GM12878 (cell line): ENCODE measurements at regions not wholly inside any gene's neighbourhood (a gene's known extent, or its start where the extent isn't known, plus 50 kb on each side); places are given as distances from the start of the nearest gene placed in this dataset.

ENCODE experiments used
- ATAC-seq: fragments of 200-7000 bp; cut with Tn5 transposase; 3 replicates; pipeline ENCODE4 v1.9.1; 2020; ENCODE audit warnings: mild to moderate bottlenecking, moderate library complexity
- BruUV-seq: library from RNA; stranded (reverse); fragments of 400-500 nt; replicated peaks from 2 replicates; lab custom pipeline; 2021; lab: Mats Ljungman, UMichigan
- CTCF ChIA-PET: fragments of 300-600 bp; sonication (Branson Sonifier 250); formaldehyde crosslinking; extraction: SDS; loops from one replicate; lab custom pipeline; 2021; ENCODE audit warnings: inconsistent platforms; lab: Yijun Ruan, JAX
- POLR2A ChIA-PET: fragments of 350-600 bp; formaldehyde crosslinking; extraction: SDS; loops from one replicate; lab custom pipeline; 2021; ENCODE audit warnings: inconsistent platforms; lab: Charles Lee
- RAD21 ChIA-PET: fragments of 300-600 bp; sonication (Branson Sonifier 250); formaldehyde crosslinking; loops from one replicate; lab custom pipeline; 2023; ENCODE audit warnings: antibody characterized with exemption; ENCODE audit not compliant: unreplicated experiment; lab: Charles Lee
- SMC1A ChIA-PET: fragments of 300-600 bp; sonication (Branson Sonifier 250); formaldehyde crosslinking; loops from one replicate; lab custom pipeline; 2023; ENCODE audit not compliant: unreplicated experiment, uncharacterized antibody; lab: Charles Lee
- DNase-seq: peaks from one replicate; pipeline ENCODE4 v3.0.0-alpha.2; 2011; ENCODE audit warnings: low read depth, low spot score
- FAIRE-seq: peaks from 3 replicates; lab custom pipeline; 2011; peaks lifted over from hg19 to GRCh38; lab: Jason Lieb, UNC
- H2AFZ ChIP-seq: 2 replicates; pipeline ENCODE4 v1.6.0; 2011; ENCODE audit warnings: low read depth, low read length, control low read depth; ENCODE audit not compliant: control insufficient read depth
- H3K27ac ChIP-seq: 2 replicates; pipeline ENCODE4 v1.5.1; 2011; ENCODE audit warnings: control low read depth; ENCODE audit not compliant: control insufficient read depth, insufficient read depth
- H3K27me3 ChIP-seq, 2 experiments: replicated peaks in 1 of 2; 2 replicates each; pipeline versions ENCODE4 v1.6.0 to v1.6.1; 2011; ENCODE audit warnings: low read length in 1 of 2; ENCODE audit not compliant: control insufficient read depth in 2 of 2, insufficient read depth in 2 of 2
- H3K36me3 ChIP-seq, 2 experiments: 2 replicates each; pipeline ENCODE4 v1.5.1; 2011; ENCODE audit warnings: low read length in 1 of 2; ENCODE audit not compliant: control insufficient read depth in 2 of 2, insufficient read depth in 2 of 2
- H3K4me1 ChIP-seq: 2 replicates; pipeline ENCODE4 v1.6.1; 2011; ENCODE audit warnings: mild to moderate bottlenecking, low read length, moderate library complexity, mixed read lengths; ENCODE audit not compliant: control insufficient read depth, insufficient read depth
- H3K4me2 ChIP-seq: 2 replicates; pipeline ENCODE4 v1.6.0; 2011; ENCODE audit warnings: control low read depth; ENCODE audit not compliant: control insufficient read depth, insufficient read depth
- H3K4me3 ChIP-seq: fragments of 200-600 bp; sonication (generic); 2 replicates; pipeline ENCODE4 v1.5.1; 2016
- H3K79me2 ChIP-seq: 2 replicates; pipeline ENCODE4 v1.6.0; 2011; ENCODE audit warnings: low read length; ENCODE audit not compliant: control insufficient read depth, insufficient read depth
- H3K9ac ChIP-seq: 2 replicates; pipeline ENCODE4 v1.8.0; 2011; ENCODE audit warnings: low read length, control low read depth, mixed read lengths; ENCODE audit not compliant: control insufficient read depth, insufficient read depth
- H3K9me3 ChIP-seq: replicated peaks from 3 replicates; pipeline ENCODE4 v1.5.1; 2011; ENCODE audit warnings: mild to moderate bottlenecking, low read length; ENCODE audit not compliant: control insufficient read depth, insufficient read depth
- H4K20me1 ChIP-seq: 2 replicates; pipeline ENCODE4 v1.6.0; 2011; ENCODE audit not compliant: control insufficient read depth, insufficient read depth
- BACH1 ChIP-seq: fragments of 450-650 bp; IDR thresholded peaks from 2 replicates; pipeline ENCODE4 v1.6.1; 2017; ENCODE audit warnings: mild to moderate bottlenecking, borderline replicate concordance
- BHLHE40 ChIP-seq, 2 experiments: fragments of 450-650 bp in 1 of 2; IDR thresholded peaks; 2 replicates each; pipeline ENCODE4 v1.6.1; 2011 to 2017; ENCODE audit warnings: low read depth in 2 of 2, borderline replicate concordance in 1 of 2, improper control_type of control experiment in 1 of 2, low read length in 1 of 2, mild to moderate bottlenecking in 1 of 2
- CREM ChIP-seq: IDR thresholded peaks from 2 replicates; pipeline ENCODE4 v1.6.1; 2014; ENCODE audit warnings: antibody characterized with exemption, low read depth
- FOS ChIP-seq: IDR thresholded peaks from 3 replicates; pipeline ENCODE4 v1.6.1; 2011; ENCODE audit warnings: borderline replicate concordance; ENCODE audit not compliant: insufficient read length; ENCODE audit errors: extremely low read depth
- HDAC2 ChIP-seq: fragments of 200-600 bp; sonication (generic); IDR thresholded peaks from 2 replicates; pipeline ENCODE4 v1.6.1; 2017
- IKZF1 ChIP-seq: fragments of 450-650 bp; conservative IDR thresholded peaks from 2 replicates; pipeline ENCODE4 v1.6.1; 2017; ENCODE audit warnings: antibody characterized with exemption, mild to moderate bottlenecking
- KAT2A ChIP-seq: conservative IDR thresholded peaks from 2 replicates; pipeline ENCODE4 v1.6.1; 2011; ENCODE audit warnings: low read depth, low read length; ENCODE audit not compliant: control insufficient read depth
- NRF1 ChIP-seq: conservative IDR thresholded peaks from 2 replicates; pipeline ENCODE4 v1.6.1; 2011; ENCODE audit warnings: mild to moderate bottlenecking, low read depth, low read length, improper control_type of control experiment
- PAX8 ChIP-seq: fragments of 450-650 bp; IDR thresholded peaks from 2 replicates; pipeline ENCODE4 v1.6.1; 2017; ENCODE audit warnings: mild to moderate bottlenecking, moderate library complexity
- PML ChIP-seq: IDR thresholded peaks from 2 replicates; pipeline ENCODE4 v1.6.1; 2012; ENCODE audit warnings: low read length, inconsistent platforms
- RELA ChIP-seq: fragments of 450-650 bp; IDR thresholded peaks from 2 replicates; pipeline ENCODE4 v1.8.0; 2014; ENCODE audit warnings: borderline replicate concordance; ENCODE audit not compliant: partially characterized antibody
- RFX5 ChIP-seq: IDR thresholded peaks from 2 replicates; pipeline ENCODE4 v1.6.1; 2011; ENCODE audit warnings: low read depth, low read length, improper control_type of control experiment
- SIX5 ChIP-seq: IDR thresholded peaks from 2 replicates; pipeline ENCODE4 v1.6.1; 2011; ENCODE audit warnings: mild to moderate bottlenecking, low read depth, low read length, moderate library complexity; ENCODE audit not compliant: severe bottlenecking
- STAT1 ChIP-seq: fragments of 450-650 bp; conservative IDR thresholded peaks from 2 replicates; pipeline ENCODE4 v1.6.1; 2014; ENCODE audit warnings: antibody characterized with exemption, mild to moderate bottlenecking
- TCF12 ChIP-seq: IDR thresholded peaks from 2 replicates; pipeline ENCODE4 v1.6.1; 2011; ENCODE audit warnings: low read depth, mild to moderate bottlenecking, low read length
- ZNF217 ChIP-seq: fragments of 450-650 bp; IDR thresholded peaks from 2 replicates; pipeline ENCODE4 v1.6.1; 2017; ENCODE audit warnings: antibody characterized with exemption, mild to moderate bottlenecking
- ZZZ3 ChIP-seq: IDR thresholded peaks from 2 replicates; pipeline ENCODE4 v1.6.1; 2011; ENCODE audit warnings: low read depth; ENCODE audit not compliant: control insufficient read depth, insufficient read length
- WGBS: methylation state at CpG from one replicate; pipeline ENCODE4 v1.1.6; 2016; ENCODE audit warnings: low lambda C conversion rate; ENCODE audit not compliant: insufficient replicate concordance, insufficient coverage; ENCODE audit errors: missing lambda C conversion rate; 5-methylcytosine and 5-hydroxymethylcytosine counted together
- in situ Hi-C: fragments of 300-500 bp; cut with MboI; formaldehyde crosslinking; loops from 9 replicates; pipeline ENCODE4 v1.14.3; 2018; ENCODE audit warnings: mixed read lengths
- intact Hi-C: fragments of 100-400 bp; cut with micrococcal nuclease; formaldehyde crosslinking; loops from one replicate; pipeline ENCODE4 v1.14.2; 2022; ENCODE audit not compliant: unreplicated experiment
- TF ChIP-seq, protein P1 (sequence below): IDR thresholded peaks from 2 replicates; pipeline ENCODE4 v1.6.1; 2011; ENCODE audit warnings: borderline replicate concordance, low read depth, mild to moderate bottlenecking, moderate library complexity, low read length; ENCODE audit not compliant: insufficient read depth, poor library complexity, severe bottlenecking
- TF ChIP-seq, protein P2 (sequence below): fragments of 150-350 bp; IDR thresholded peaks from 2 replicates; pipeline ENCODE4 v1.6.1; 2014; ENCODE audit warnings: mild to moderate bottlenecking, low read depth, low read length
- TF ChIP-seq, protein P3 (sequence below): fragments of 450-650 bp; IDR thresholded peaks from 2 replicates; pipeline ENCODE4 v1.6.1; 2017; ENCODE audit warnings: antibody characterized with exemption, mild to moderate bottlenecking, moderate library complexity

DNA sequence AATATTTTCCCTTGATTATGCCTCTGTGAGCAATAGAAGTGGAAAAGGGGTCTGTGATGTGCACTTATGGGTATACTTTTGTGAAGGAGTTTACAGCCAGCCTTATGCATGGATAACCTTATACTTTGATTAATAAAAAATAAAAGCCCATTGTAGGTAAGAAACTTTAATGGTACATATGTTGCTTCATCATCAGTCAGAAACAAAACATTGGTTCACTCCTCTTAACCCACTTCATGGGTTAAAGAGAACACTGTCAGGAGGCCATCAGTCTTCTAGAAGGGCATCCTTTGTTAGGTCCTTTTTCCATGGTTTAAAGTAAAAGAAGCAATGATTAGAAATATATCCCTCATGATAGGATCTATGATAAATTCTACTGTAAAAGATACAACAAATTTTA, 952.1 kb upstream of the MIR17HG start (continued):
- no peak for TF ChIP-seq NRF1
- TF ChIP-seq, all 136 proteins: peak for 0

DNA sequence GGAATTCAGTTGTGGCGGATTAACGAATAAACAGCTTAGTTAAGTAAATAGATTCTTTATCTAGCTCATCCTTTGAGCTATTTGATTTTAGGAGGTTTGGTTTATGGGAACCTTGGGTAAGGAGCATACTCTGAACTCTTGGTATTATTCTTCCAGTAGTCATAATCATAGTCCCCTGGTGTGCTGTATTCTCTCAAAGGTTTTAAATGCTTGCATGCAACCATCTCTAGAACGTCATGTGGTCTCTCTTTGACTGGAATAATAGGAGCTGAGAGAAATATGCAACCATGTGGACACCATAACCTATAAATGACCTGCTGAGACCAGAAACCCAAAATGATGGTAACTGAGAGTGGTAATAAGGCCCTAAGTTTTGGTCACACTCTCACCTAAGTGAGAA, 951.6 kb upstream of the MIR17HG start:
- in situ Hi-C loops (no loop called here), intact Hi-C loops (no loop called here)
- Histone ChIP-seq H3K4me1 (no peaks in the 10 kb centered on the region), H4K20me1 (no peaks in the 10 kb centered on the region), H3K9ac (no peak overlapping the region), H3K4me3 (no peak overlapping the region), H3K27ac (no peak overlapping the region), H2AFZ (no peak overlapping the region), H3K9me3 (no peaks in the 10 kb centered on the region), H3K4me2 (no peak overlapping the region), H3K27me3 (no peaks in the 10 kb centered on the region), H3K36me3 (no peaks in the 10 kb centered on the region), H3K79me2 (no peaks in the 10 kb centered on the region)
- SMC1A ChIA-PET = interaction anchor here (1.9 kb wide), 1 partner anchor 11 kb away, joined by 8 read pairs; no protein-coding TSS in a partner anchor
- DNase-seq (no peak), FAIRE-seq (no peak), ATAC-seq (no peak)
- CTCF ChIA-PET = no interaction called here
- WGBS = 31% methylated on average over 3 of the region's 3 CpGs
- RAD21 ChIA-PET = no interaction called here
- POLR2A ChIA-PET = no interaction called here
- no TSS peak for BruUV-seq
- TF ChIP-seq BHLHE40 (IDR thresholded peaks at IDR 0.05; ENCODE audit: borderline replicate concordance in 1 of 2, low read depth in 2 of 2, low read length in 1 of 2) (no peak), TCF12 (no peak), RFX5 (no peak), FOS (no peak), CREM (no peak), STAT1 (no peak), HDAC2 (no peak), PML (no peak), RELA (no peak), PAX8 (no peak), IKZF1 (no peak), SIX5 (no peak), BACH1 (no peak), KAT2A (no peak), ZNF217 (no peak), ZZZ3 (no peak)
- TF ChIP-seq, protein P1, sequence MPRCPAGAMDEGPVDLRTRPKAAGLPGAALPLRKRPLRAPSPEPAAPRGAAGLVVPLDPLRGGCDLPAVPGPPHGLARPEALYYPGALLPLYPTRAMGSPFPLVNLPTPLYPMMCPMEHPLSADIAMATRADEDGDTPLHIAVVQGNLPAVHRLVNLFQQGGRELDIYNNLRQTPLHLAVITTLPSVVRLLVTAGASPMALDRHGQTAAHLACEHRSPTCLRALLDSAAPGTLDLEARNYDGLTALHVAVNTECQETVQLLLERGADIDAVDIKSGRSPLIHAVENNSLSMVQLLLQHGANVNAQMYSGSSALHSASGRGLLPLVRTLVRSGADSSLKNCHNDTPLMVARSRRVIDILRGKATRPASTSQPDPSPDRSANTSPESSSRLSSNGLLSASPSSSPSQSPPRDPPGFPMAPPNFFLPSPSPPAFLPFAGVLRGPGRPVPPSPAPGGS = no peak
- TF ChIP-seq, protein P2, sequence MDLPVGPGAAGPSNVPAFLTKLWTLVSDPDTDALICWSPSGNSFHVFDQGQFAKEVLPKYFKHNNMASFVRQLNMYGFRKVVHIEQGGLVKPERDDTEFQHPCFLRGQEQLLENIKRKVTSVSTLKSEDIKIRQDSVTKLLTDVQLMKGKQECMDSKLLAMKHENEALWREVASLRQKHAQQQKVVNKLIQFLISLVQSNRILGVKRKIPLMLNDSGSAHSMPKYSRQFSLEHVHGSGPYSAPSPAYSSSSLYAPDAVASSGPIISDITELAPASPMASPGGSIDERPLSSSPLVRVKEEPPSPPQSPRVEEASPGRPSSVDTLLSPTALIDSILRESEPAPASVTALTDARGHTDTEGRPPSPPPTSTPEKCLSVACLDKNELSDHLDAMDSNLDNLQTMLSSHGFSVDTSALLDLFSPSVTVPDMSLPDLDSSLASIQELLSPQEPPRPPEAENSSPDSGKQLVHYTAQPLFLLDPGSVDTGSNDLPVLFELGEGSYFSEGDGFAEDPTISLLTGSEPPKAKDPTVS = no peak
- TF ChIP-seq, protein P3, sequence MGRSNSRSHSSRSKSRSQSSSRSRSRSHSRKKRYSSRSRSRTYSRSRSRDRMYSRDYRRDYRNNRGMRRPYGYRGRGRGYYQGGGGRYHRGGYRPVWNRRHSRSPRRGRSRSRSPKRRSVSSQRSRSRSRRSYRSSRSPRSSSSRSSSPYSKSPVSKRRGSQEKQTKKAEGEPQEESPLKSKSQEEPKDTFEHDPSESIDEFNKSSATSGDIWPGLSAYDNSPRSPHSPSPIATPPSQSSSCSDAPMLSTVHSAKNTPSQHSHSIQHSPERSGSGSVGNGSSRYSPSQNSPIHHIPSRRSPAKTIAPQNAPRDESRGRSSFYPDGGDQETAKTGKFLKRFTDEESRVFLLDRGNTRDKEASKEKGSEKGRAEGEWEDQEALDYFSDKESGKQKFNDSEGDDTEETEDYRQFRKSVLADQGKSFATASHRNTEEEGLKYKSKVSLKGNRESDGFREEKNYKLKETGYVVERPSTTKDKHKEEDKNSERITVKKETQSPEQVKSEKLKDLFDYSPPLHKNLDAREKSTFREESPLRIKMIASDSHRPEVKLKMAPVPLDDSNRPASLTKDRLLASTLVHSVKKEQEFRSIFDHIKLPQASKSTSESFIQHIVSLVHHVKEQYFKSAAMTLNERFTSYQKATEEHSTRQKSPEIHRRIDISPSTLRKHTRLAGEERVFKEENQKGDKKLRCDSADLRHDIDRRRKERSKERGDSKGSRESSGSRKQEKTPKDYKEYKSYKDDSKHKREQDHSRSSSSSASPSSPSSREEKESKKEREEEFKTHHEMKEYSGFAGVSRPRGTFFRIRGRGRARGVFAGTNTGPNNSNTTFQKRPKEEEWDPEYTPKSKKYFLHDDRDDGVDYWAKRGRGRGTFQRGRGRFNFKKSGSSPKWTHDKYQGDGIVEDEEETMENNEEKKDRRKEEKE = no peak
